ENCODE measurements at regions not wholly inside any gene's neighbourhood (a gene's known extent, or its start where the extent isn't known, plus 50 kb on each side); places are given as distances from the start of the nearest gene placed in this dataset.

DNA sequence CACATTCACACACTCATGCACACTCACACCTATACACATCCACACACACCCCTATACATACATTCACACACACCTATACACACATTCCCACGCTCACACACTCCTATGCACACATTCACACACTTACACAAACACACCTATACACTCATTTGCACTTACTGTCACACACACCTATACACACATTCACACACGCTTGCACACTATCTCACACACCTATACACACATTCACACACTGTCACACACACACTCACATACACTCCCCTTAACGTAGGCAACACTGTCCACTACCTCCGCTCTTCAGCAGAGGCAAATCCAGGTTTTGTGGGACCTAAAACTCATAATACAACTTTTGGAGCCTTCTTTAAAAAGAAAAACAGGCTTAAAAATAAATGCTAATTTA, 487.7 kb upstream of the CDH4 start:
- DNase-seq (ENCODE audit: unreplicated experiment) = no peak
- TF ChIP-seq, protein P1, sequence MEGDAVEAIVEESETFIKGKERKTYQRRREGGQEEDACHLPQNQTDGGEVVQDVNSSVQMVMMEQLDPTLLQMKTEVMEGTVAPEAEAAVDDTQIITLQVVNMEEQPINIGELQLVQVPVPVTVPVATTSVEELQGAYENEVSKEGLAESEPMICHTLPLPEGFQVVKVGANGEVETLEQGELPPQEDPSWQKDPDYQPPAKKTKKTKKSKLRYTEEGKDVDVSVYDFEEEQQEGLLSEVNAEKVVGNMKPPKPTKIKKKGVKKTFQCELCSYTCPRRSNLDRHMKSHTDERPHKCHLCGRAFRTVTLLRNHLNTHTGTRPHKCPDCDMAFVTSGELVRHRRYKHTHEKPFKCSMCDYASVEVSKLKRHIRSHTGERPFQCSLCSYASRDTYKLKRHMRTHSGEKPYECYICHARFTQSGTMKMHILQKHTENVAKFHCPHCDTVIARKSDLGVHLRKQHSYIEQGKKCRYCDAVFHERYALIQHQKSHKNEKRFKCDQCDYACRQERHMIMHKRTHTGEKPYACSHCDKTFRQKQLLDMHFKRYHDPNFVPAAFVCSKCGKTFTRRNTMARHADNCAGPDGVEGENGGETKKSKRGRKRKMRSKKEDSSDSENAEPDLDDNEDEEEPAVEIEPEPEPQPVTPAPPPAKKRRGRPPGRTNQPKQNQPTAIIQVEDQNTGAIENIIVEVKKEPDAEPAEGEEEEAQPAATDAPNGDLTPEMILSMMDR (IDR thresholded peaks at IDR 0.05; ENCODE audit: unreplicated experiment) = no peak
- H3K9me3 Mint-ChIP-seq (ENCODE audit: unreplicated experiment) = no peaks in the 10 kb centered on the region
- no peak overlapping the region for H3K4me3 Mint-ChIP-seq (ENCODE audit: unreplicated experiment)
- H3K36me3 Mint-ChIP-seq (ENCODE audit: insufficient read depth, unreplicated experiment) = no peaks in the 10 kb centered on the region
- no peaks in the 10 kb centered on the region for H3K4me1 Mint-ChIP-seq (ENCODE audit: insufficient read depth, unreplicated experiment)
- intact Hi-C loops (cut with micrococcal nuclease) = no loop called here
- POLR2A ChIA-PET = no interaction called here
- CTCF ChIA-PET = no interaction called here
- H3K27me3 Mint-ChIP-seq (ENCODE audit: insufficient read depth, unreplicated experiment) = peaks cover 64% of the 10 kb centered on the region
- no TSS peak for BruUV-seq (replicated peaks)
- H3K27ac Mint-ChIP-seq (ENCODE audit: low read depth, unreplicated experiment) = no peak overlapping the region

DNA sequence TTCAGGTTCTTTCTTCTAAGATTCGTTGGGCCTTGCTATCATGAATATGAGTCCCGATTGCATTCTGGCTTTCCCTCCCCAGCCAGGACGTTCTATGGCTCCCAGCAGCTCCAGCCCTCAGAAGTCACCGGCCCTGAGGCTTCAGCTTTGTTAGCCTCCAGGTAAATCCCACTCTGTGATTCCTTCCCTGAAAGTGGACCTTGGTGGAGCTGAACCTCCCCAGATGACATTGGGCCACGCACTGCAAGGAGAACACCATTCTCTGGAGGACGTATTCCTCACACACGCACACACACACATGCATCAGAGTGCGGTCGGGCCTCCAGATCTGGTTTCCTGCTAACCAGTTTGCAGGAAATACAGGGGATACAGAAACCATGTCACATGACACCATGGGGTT, 487.3 kb upstream of the CDH4 start:
- CTCF ChIA-PET = no interaction called here
- no peak overlapping the region for H3K27ac Mint-ChIP-seq (ENCODE audit: low read depth, unreplicated experiment)

DNA sequence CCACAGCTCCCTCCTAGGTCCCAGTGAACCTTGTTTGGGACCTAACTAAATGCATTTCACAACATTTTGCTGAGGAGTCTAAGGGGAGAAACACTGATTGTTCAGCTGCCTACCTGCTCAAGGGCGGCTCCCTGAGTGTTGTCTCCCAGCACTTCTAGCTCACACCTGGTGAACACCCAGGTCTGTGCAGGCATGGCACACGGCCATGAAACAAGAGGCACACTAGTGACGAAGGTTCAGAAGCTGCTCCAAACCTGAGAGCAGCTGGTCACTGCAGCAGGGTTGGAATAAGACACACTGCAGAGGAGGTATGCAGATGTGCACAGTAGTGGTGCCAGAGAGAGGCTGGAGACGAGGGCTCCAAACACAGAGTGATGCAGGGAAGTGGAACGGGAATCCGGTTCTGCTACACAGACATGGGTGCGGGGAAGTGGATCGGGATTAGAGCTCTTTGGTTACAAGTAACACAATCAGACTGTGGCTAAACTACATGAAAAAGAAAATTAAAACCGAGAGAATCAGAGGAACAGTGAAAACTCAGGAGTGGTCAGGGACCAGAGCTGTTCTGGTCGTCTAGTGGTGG, 486.1 kb upstream of the CDH4 start:
- H3K9me3 Mint-ChIP-seq (ENCODE audit: unreplicated experiment) = no peaks in the 10 kb centered on the region
- POLR2A ChIA-PET = no interaction called here
- BruUV-seq (replicated peaks) = no TSS peak

More for the DNA sequence above, 487.3 kb upstream of the CDH4 start:
- Mint-ChIP-seq H3K36me3 (ENCODE audit: insufficient read depth, unreplicated experiment) (no peaks in the 10 kb centered on the region), H3K4me3 (ENCODE audit: unreplicated experiment) (no peak overlapping the region), H3K4me1 (ENCODE audit: insufficient read depth, unreplicated experiment) (no peaks in the 10 kb centered on the region), H3K9me3 (ENCODE audit: unreplicated experiment) (no peaks in the 10 kb centered on the region), H3K27me3 (ENCODE audit: insufficient read depth, unreplicated experiment) (peaks cover 64% of the 10 kb centered on the region)
- POLR2A ChIA-PET = no interaction called here
- BruUV-seq (replicated peaks) = no TSS peak
- intact Hi-C loops (cut with micrococcal nuclease) = no loop called here
- no peak for DNase-seq (ENCODE audit: unreplicated experiment)
- TF ChIP-seq, protein P1 (IDR thresholded peaks at IDR 0.05; ENCODE audit: unreplicated experiment) = no peak

GRCh38 chr20:60768216-60768615, 483.8 kb upstream of the CDH4 start:
- peaks cover 53% of the 10 kb centered on the region for H3K27me3 Mint-ChIP-seq (ENCODE audit: insufficient read depth, unreplicated experiment)
- H3K27ac Mint-ChIP-seq (ENCODE audit: low read depth, unreplicated experiment) = no peak overlapping the region
- H3K9me3 Mint-ChIP-seq (ENCODE audit: unreplicated experiment) = no peaks in the 10 kb centered on the region
- no peak overlapping the region for H3K4me3 Mint-ChIP-seq (ENCODE audit: unreplicated experiment)
- POLR2A ChIA-PET = no interaction called here
- TF ChIP-seq, protein P1 (IDR thresholded peaks at IDR 0.05; ENCODE audit: unreplicated experiment) = no peak
- no peaks in the 10 kb centered on the region for H3K36me3 Mint-ChIP-seq (ENCODE audit: insufficient read depth, unreplicated experiment)
- no peak for DNase-seq (ENCODE audit: unreplicated experiment)
- BruUV-seq (replicated peaks) = no TSS peak
- intact Hi-C loops (cut with micrococcal nuclease) = no loop called here
- CTCF ChIA-PET = interaction anchor here (0.6 kb wide), 1 partner anchor 1456 kb away, joined by 4 read pairs; no protein-coding TSS in a partner anchor
- no peaks in the 10 kb centered on the region for H3K4me1 Mint-ChIP-seq (ENCODE audit: insufficient read depth, unreplicated experiment)

More for the DNA sequence above, 486.1 kb upstream of the CDH4 start:
- H3K36me3 Mint-ChIP-seq (ENCODE audit: insufficient read depth, unreplicated experiment) = no peaks in the 10 kb centered on the region
- H3K4me1 Mint-ChIP-seq (ENCODE audit: insufficient read depth, unreplicated experiment) = no peaks in the 10 kb centered on the region
- CTCF ChIA-PET = interaction anchor here (1.1 kb wide), 1 partner anchor 14 kb away, joined by 3 read pairs; no protein-coding TSS in a partner anchor
- no peak overlapping the region for H3K27ac Mint-ChIP-seq (ENCODE audit: low read depth, unreplicated experiment)
- intact Hi-C loops (cut with micrococcal nuclease) = no loop called here
- DNase-seq (ENCODE audit: unreplicated experiment) = no peak
- TF ChIP-seq, protein P1 (IDR thresholded peaks at IDR 0.05; ENCODE audit: unreplicated experiment) = no peak
- peaks cover 64% of the 10 kb centered on the region for H3K27me3 Mint-ChIP-seq (ENCODE audit: insufficient read depth, unreplicated experiment)
- H3K4me3 Mint-ChIP-seq (ENCODE audit: unreplicated experiment) = no peak overlapping the region
